Naive thymus-derived CD8-positive, alpha-beta T cell (primary cell): ENCODE measurements at regions not wholly inside any gene's neighbourhood (a gene's known extent, or its start where the extent isn't known, plus 50 kb on each side); places are given as distances from the start of the nearest gene placed in this dataset.

ENCODE experiments used
- ATAC-seq, 2 donors: fragments of 150-1000 bp; cut with Tn5 transposase in 1 of 2; sonication (Bioruptor Pico), chemical (Tn5 transposase) in 1 of 2; 1 replicate in 1 of 2; 2 replicates in 1 of 2; pipeline ENCODE4 v1.10.0; 2021; ENCODE audit warnings: mild to moderate bottlenecking in 2 of 2, moderate library complexity in 2 of 2
- POLR2A ChIA-PET: fragments of 350-600 bp; sonication (Branson Sonifier 250); formaldehyde crosslinking; loops from one replicate; lab custom pipeline; 2021; ENCODE audit warnings: antibody characterized with exemption; lab: Charles Lee
- DNase-seq, 10 donors: peaks; one replicate each; pipeline versions ENCODE4 v3.0.0 to v3.0.0-alpha.2; 2020 to 2022
- H3K27ac Mint-ChIP-seq, 10 donors: one replicate each; pipeline ENCODE4 v1.8.0; 2020 to 2022; ENCODE audit warnings: mild to moderate bottlenecking in 10 of 10, mixed read lengths in 10 of 10, moderate library complexity in 4 of 10, inconsistent platforms in 1 of 10
- H3K27me3 Mint-ChIP-seq, 5 donors: one replicate each; pipeline ENCODE4 v1.8.0; 2021 to 2022; ENCODE audit warnings: mixed read lengths in 5 of 5
- H3K36me3 Mint-ChIP-seq, 3 donors: one replicate each; pipeline ENCODE4 v1.8.0; 2020 to 2022; ENCODE audit warnings: mixed read lengths in 3 of 3, mild to moderate bottlenecking in 2 of 3, inconsistent platforms in 1 of 3
- H3K4me1 Mint-ChIP-seq, 4 donors: one replicate each; pipeline ENCODE4 v1.8.0; 2021 to 2022; ENCODE audit warnings: mixed read lengths in 4 of 4
- H3K4me3 Mint-ChIP-seq, 10 donors: one replicate each; pipeline ENCODE4 v1.8.0; 2020 to 2022; ENCODE audit warnings: mild to moderate bottlenecking in 10 of 10, mixed read lengths in 10 of 10, moderate library complexity in 6 of 10, inconsistent platforms in 1 of 10
- H3K9me3 Mint-ChIP-seq, 9 donors: one replicate each; pipeline ENCODE4 v1.8.0; 2020 to 2022; ENCODE audit warnings: mixed read lengths in 9 of 9, mild to moderate bottlenecking in 3 of 9, inconsistent platforms in 1 of 9, moderate library complexity in 1 of 9

DNA sequence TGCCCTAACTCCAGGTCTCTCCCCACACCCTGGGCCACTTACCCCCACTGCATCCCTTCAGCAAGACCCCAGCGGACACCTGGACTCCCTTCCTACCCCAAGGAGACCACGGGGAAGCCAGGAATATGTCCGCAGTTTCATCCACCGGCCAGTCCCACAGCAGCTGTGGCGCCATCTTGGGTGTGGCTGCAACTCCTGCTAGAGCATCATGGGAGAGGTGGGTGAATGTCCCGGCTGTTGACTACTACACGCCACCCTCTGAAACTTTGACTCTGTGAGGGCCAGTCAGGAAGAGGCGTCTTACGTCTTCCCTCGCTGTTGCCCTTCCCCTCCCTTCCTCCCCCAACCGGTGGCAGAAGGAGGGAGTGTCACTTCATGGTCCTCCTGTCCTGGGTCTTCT lies 238.3 kb upstream of the RNF32 start:
- Mint-ChIP-seq H3K9me3 (no peaks in the 10 kb centered on the region), H3K27ac (no peak overlapping the region), H3K36me3 (no peaks in the 10 kb centered on the region), H3K27me3 (peaks cover 0 to 38% (median 10%) of the 10 kb centered on the region in 5 donors), H3K4me1 (no peaks in the 10 kb centered on the region), H3K4me3 (no peak overlapping the region)
- ATAC-seq, result no peak
- POLR2A ChIA-PET, result no interaction called here
- DNase-seq, result no peak

DNA sequence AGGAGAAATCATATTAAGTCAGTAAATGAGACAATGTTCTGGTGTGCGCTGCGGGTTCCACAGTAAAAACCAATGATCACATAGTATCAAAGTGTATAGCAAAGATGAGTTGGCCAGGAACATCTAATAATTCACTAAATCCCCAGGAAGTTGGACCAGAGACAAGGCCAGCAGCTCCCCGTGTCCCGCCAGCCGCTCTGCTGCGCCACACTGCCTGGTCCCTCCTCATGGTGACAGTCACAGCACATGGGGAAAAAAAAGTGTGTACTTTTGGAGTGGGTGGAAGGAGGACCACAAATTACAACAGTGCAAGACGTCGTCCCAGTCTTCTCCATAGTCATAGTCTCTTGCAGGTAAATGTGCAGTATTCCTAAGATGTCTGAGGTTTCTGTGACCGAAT lies 239.0 kb upstream of the RNF32 start:
- Mint-ChIP-seq H3K27ac (no peak overlapping the region), H3K4me1 (no peaks in the 10 kb centered on the region), H3K4me3 (no peak overlapping the region), H3K36me3 (no peaks in the 10 kb centered on the region), H3K27me3 (peaks cover 0 to 43% (median 16%) of the 10 kb centered on the region in 5 donors), H3K9me3 (no peaks in the 10 kb centered on the region)
- no peak for ATAC-seq
- no peak for DNase-seq
- POLR2A ChIA-PET, result no interaction called here

DNA sequence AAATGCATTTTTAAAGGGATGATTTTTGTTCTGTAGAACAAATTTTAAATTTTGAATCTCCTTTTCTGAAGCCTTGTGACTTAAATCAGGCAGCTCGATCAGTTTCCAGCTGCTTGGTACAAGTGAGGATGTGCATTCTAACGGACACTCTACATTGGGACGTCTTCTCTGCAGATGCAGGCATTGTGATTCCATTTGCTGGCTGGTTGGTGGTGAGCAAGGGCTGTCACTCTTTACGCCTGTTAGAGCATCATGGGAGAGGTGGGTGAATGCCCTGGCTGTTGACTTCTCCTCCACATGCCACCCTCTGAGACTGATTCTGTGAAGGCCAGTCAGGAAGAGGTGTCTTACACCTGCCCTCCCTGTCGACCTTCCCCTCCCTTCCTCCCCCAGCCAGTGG lies 240.5 kb upstream of the RNF32 start:
- POLR2A ChIA-PET, result no interaction called here
- no peak for DNase-seq

DNA sequence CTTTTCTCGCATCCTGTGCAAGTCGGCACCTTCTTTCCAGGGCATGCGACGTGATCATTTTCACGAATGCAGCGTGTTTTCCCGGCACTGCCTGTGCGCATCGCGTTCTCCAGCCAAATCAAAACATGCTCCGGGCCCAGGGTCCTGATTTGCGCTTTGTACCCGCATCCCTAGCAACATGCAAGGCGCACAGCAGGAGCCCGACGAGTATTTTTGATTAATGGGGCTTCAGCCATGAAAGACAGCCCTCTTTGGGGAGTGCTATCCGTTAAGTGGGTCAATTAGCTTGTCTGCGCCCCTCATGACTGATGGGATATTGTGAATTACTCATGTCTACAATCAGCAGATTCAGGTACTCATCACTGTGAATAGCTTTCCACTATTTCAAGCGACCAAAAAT lies 243.3 kb upstream of the RNF32 start:
- no peaks in the 10 kb centered on the region for H3K36me3 Mint-ChIP-seq
- no peak overlapping the region for H3K4me3 Mint-ChIP-seq
- DNase-seq (no peak), ATAC-seq (no peak)
- no peaks in the 10 kb centered on the region for H3K4me1 Mint-ChIP-seq
- peaks cover 0 to 27% (median 16%) of the 10 kb centered on the region in 5 donors for H3K27me3 Mint-ChIP-seq
- POLR2A ChIA-PET, result no interaction called here
- no peak overlapping the region for H3K27ac Mint-ChIP-seq
- H3K9me3 Mint-ChIP-seq, result peaks cover 0 to 4% (median 0%) of the 10 kb centered on the region in 9 donors

More for the DNA sequence above, 240.5 kb upstream of the RNF32 start:
- ATAC-seq, result no peak
- no peak overlapping the region for H3K4me3 Mint-ChIP-seq
- H3K4me1 Mint-ChIP-seq, result no peaks in the 10 kb centered on the region
- peaks cover 0 to 1% (median 0%) of the 10 kb centered on the region in 9 donors for H3K9me3 Mint-ChIP-seq
- H3K27ac Mint-ChIP-seq, result peak overlapping the region in 1 of 10 donors; percentile 42
- H3K27me3 Mint-ChIP-seq, result peaks cover 0 to 43% (median 16%) of the 10 kb centered on the region in 5 donors
- H3K36me3 Mint-ChIP-seq, result no peaks in the 10 kb centered on the region

DNA sequence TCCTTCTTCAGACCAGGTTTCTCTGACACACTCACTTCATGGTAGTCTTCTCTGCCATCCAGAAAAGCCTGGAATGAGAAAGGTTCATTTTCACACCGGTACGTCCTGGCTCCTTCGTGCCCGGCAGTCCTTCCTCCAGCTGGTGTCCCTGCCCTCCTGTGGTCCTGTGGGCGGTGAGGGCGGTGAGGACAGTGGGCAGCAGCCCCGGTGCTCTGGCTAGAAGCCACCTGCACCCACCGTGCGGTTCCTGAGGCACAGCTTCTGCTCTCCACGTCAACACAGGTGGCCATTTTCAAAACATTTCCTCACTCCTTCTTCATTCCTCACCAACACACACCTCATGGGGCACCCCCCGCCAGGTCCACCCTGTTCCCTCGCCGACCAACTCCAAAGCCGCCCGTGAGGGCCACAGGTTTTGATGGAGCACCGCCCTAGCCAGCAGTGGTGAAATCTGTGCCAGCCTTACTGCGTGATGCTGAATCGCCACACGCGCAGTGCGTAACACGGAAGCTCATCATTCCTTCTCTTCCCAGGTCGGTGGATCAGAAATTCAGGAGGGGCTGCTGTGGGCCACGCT lies 251.4 kb upstream of the RNF32 start:
- POLR2A ChIA-PET, result no interaction called here
- Mint-ChIP-seq H3K9me3 (peaks cover 0 to 11% (median 5%) of the 10 kb centered on the region in 9 donors), H3K4me1 (peaks cover 0 to 3% (median 0%) of the 10 kb centered on the region in 4 donors)

DNA sequence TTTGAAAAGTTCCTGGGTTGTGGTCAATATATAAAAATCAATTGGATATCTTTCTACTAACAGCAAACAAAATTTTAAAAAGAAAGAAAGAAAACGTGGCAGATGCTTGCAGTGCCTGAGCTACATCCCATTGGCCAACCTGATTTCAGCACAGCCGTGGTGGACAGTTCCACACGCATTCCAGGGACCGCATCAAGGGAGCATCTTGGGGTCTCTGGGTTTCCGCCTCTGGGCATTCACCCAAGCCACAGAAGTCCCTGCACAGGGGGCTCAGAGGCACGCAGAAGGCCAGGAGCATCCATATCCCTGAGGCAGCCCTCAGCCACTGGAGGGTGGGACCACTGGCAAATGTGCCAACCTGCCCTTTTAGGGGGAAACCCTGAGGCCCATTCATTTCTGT lies 254.5 kb upstream of the RNF32 start:
- Mint-ChIP-seq H3K4me3 (no peak overlapping the region), H3K9me3 (peaks cover 0 to 3% (median 0%) of the 10 kb centered on the region in 9 donors), H3K4me1 (peaks cover 0 to 3% (median under 1%) of the 10 kb centered on the region in 4 donors), H3K27ac (no peak overlapping the region), H3K27me3 (peaks cover 4 to 33% (median 22%) of the 10 kb centered on the region in 5 donors), H3K36me3 (no peaks in the 10 kb centered on the region)
- POLR2A ChIA-PET, result no interaction called here
- DNase-seq, result no peak
- no peak for ATAC-seq

More for the DNA sequence above, 251.4 kb upstream of the RNF32 start:
- Mint-ChIP-seq H3K27me3 (peaks cover 5 to 35% (median 33%) of the 10 kb centered on the region in 5 donors), H3K27ac (peak overlapping the region in 1 of 10 donors; percentile 55), H3K36me3 (peaks cover 0 to 9% (median 0%) of the 10 kb centered on the region in 3 donors), H3K4me3 (no peak overlapping the region)
- ATAC-seq (no peak), DNase-seq (no peak)

DNA sequence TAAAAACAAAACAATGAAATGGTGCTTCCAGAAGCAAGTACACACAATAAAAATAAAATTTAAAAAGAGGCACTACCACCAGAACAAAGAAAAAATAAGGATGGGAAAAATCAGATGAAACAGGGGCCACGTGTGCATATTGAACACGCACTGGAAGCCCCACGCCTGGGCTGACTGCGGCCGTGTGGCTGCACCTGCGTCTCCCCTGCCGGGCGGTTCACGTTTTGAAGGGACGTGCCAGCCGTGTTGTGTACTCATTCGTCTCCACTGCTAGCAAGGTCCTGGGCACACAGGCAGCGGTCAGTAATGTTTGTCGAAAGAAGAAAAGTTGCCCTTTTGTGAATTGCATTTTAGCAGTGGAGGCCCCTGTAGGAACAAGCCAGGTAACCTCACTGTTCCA lies 255.9 kb upstream of the RNF32 start:
- Mint-ChIP-seq H3K4me1 (peaks cover 0 to 2% (median 0%) of the 10 kb centered on the region in 4 donors), H3K4me3 (peak overlapping the region in 1 of 10 donors; percentile 10), H3K36me3 (no peaks in the 10 kb centered on the region), H3K9me3 (no peaks in the 10 kb centered on the region), H3K27me3 (peaks cover 0 to 19% (median 18%) of the 10 kb centered on the region in 5 donors), H3K27ac (no peak overlapping the region)
- POLR2A ChIA-PET, result no interaction called here
- ATAC-seq, result no peak
- no peak for DNase-seq

DNA sequence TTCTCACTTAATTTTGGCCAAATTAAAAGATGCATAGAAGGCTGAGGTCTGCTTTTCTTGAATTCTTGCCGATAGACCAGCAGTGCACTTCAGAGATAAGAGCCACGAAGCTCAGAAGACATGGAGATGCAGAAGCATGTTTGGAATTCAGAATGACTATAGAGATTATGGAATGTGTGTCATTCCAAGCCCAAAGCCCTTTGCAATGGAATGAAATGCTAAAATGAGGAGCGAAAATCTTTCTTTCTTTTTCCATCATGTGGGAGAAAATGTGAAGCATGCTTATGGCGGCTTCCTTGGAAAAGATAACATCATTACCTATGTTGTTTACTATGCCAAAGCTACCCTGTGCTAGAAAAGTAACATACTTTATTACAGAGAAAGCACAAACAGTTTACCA lies 257.0 kb upstream of the RNF32 start:
- DNase-seq, result no peak
- peaks cover 2 to 22% (median 11%) of the 10 kb centered on the region in 5 donors for H3K27me3 Mint-ChIP-seq
- no peak for ATAC-seq
- H3K36me3 Mint-ChIP-seq, result no peaks in the 10 kb centered on the region
- no peak overlapping the region for H3K4me3 Mint-ChIP-seq
- peaks cover 0 to 2% (median 0%) of the 10 kb centered on the region in 4 donors for H3K4me1 Mint-ChIP-seq
- no peaks in the 10 kb centered on the region for H3K9me3 Mint-ChIP-seq
- no peak overlapping the region for H3K27ac Mint-ChIP-seq
- POLR2A ChIA-PET, result no interaction called here

DNA sequence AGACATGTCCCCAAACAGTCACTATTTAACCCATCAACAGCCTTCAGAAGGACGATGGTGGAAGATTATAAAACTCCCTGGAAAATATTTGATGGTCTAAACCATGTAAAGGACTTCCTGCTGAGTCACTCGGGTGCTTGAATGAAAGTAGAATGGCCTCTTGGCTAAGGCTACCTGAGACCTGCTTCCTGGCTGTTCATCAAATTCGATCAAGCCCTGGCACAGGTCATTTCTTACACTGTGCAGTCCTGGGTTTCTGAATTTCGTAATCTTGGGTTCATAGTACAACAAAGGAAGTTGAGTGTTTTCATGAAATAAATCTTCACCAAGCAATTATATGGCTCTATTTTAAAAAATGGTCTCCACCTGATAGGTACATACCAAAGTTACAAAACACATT lies 260.3 kb upstream of the RNF32 start:
- Mint-ChIP-seq H3K36me3 (no peaks in the 10 kb centered on the region), H3K4me3 (no peak overlapping the region), H3K9me3 (no peaks in the 10 kb centered on the region), H3K27me3 (peaks cover 5 to 38% (median 26%) of the 10 kb centered on the region in 5 donors), H3K27ac (no peak overlapping the region), H3K4me1 (peaks cover 0 to 2% (median 0%) of the 10 kb centered on the region in 4 donors)
- ATAC-seq, result no peak
- POLR2A ChIA-PET, result no interaction called here
- no peak for DNase-seq

DNA sequence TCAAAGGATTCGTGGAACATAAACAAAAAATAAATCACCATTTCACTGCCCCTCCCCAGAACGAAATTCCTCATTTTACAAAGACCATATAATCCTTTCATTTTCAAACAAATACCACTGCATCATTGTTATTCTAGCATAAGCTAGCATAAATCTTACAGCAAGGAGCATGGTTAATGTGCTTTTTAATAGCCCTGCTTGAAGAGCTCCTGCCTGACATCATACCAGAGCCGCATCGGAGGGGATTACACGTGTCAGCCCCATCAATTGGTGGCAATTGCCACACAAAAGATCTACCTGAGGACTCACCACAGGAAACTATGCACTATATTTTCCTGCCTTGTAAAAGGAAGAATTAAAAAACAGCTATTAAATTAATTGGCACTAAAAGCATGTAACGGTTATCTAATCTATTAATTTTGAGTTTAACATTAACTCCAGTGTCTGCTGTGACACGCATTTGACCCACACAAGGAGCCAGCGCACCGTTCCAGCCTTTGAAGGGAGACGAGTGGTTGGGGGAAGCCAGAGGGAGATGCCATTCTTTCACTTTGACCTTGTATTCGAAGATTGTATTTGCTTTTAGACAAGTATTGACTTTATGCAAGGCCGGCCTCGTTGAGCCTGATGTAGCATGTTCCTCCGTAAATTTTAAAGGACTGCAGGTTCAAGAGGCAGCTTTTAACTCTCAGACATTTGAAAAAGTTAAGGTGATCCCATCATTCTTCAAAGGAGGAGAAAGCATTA lies 261.1 kb upstream of the RNF32 start:
- peaks cover 7 to 43% (median 30%) of the 10 kb centered on the region in 5 donors for H3K27me3 Mint-ChIP-seq
- no peaks in the 10 kb centered on the region for H3K36me3 Mint-ChIP-seq
- H3K4me1 Mint-ChIP-seq, result peaks cover 0 to 2% (median 0%) of the 10 kb centered on the region in 4 donors
- POLR2A ChIA-PET, result no interaction called here
- no peak overlapping the region for H3K27ac Mint-ChIP-seq
- no peak overlapping the region for H3K4me3 Mint-ChIP-seq
- ATAC-seq (no peak), DNase-seq (no peak)
- peaks cover 0 to 2% (median 0%) of the 10 kb centered on the region in 9 donors for H3K9me3 Mint-ChIP-seq

DNA sequence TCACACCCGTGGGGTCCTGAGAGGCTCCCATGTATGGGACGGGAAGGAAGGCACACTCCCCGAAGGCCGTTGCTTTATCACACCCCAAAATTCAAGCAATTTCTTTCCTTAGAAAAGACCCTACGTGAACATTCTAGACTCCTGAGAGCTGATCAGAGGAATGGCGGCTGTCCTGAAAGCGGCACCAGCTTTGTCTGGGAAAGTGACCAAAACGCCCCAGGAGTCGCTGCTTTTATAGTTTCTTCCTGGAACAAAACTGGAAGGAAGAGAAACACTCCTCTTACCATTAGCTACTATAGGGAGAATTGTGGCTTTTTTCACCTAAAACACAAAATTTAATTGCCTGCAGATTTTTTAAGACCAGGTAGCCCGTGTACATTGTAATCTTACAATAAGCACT lies 261.8 kb upstream of the RNF32 start:
- peaks cover 7 to 43% (median 30%) of the 10 kb centered on the region in 5 donors for H3K27me3 Mint-ChIP-seq
- H3K9me3 Mint-ChIP-seq, result peaks cover 0 to 2% (median 0%) of the 10 kb centered on the region in 9 donors
- H3K4me1 Mint-ChIP-seq, result peaks cover 0 to 2% (median 0%) of the 10 kb centered on the region in 4 donors
- POLR2A ChIA-PET, result no interaction called here
- no peaks in the 10 kb centered on the region for H3K36me3 Mint-ChIP-seq
- ATAC-seq (no peak), DNase-seq (no peak)
- H3K27ac Mint-ChIP-seq, result no peak overlapping the region
- no peak overlapping the region for H3K4me3 Mint-ChIP-seq

DNA sequence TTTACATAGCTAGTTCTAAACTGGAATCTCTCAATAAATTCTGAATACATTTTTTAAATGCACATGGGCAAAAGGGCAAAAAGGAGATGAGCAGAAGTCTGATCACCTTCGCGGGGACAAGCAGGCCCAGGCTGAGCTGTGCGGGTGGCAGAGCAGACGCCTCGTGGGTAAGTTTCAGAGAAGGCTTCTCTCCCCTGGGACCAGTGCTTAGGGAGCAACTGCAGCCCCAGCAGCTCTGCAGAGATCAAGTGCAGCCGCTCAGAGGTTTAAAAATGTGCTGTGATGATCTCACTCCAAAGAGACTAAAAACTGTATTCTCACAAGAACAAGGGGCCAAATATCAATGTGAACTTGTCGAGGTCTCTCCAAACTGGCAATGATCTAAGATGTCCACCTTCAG lies 264.3 kb upstream of the RNF32 start:
- POLR2A ChIA-PET, result no interaction called here
- Mint-ChIP-seq H3K36me3 (peaks cover 0 to 2% (median 0%) of the 10 kb centered on the region in 3 donors), H3K4me1 (no peaks in the 10 kb centered on the region), H3K4me3 (no peak overlapping the region), H3K9me3 (peaks cover 3 to 14% (median 6%) of the 10 kb centered on the region in 9 donors), H3K27me3 (peaks cover 7 to 37% (median 20%) of the 10 kb centered on the region in 5 donors), H3K27ac (no peak overlapping the region)
- no peak for DNase-seq
- ATAC-seq, result no peak

DNA sequence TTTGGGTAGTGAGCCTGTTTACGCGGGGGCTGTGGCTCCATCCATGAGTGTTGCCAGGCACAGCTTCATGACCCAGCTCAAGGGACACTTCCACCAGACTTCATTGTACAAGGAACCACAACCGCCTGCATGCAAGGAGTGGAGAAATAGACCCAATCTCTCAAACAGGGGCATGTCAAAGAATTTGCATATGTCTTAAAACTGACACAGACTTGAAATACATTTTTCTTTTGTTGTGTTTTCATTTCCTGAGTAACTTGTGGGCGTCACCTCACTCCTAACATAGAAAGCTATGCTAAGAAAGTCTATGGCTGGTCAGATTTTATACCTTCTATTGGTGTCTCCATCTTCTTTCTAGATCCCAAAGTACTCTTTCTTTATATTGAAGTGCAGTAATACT lies 266.2 kb upstream of the RNF32 start:
- Mint-ChIP-seq H3K4me1 (no peaks in the 10 kb centered on the region), H3K27me3 (peaks cover 6 to 42% (median 19%) of the 10 kb centered on the region in 5 donors), H3K9me3 (peaks cover 3 to 30% (median 17%) of the 10 kb centered on the region in 9 donors), H3K4me3 (no peak overlapping the region), H3K36me3 (peaks cover 0 to 13% (median 2%) of the 10 kb centered on the region in 3 donors), H3K27ac (no peak overlapping the region)
- no peak for DNase-seq
- POLR2A ChIA-PET, result no interaction called here
- ATAC-seq, result no peak
